OCI-LY1 (cell line): ENCODE measurements at regions not wholly inside any gene's neighbourhood (a gene's known extent, or its start where the extent isn't known, plus 50 kb on each side); places are given as distances from the start of the nearest gene placed in this dataset.

Experiments
- EZH2 ChIP-seq: fragments of 200-600 bp; sonication (generic), shearing (Covaris generic); IDR thresholded peaks from 2 replicates; pipeline ENCODE4 v1.8.0; 2017; ENCODE audit warnings: borderline replicate concordance, mixed run types, mild to moderate bottlenecking, antibody characterized with exemption, low read length, moderate library complexity, mixed read lengths
- TF ChIP-seq, protein P1 (sequence below): fragments of 200-600 bp; sonication (generic), shearing (Covaris generic); IDR thresholded peaks from 2 replicates; pipeline ENCODE4 v1.5.1; 2017; ENCODE audit warnings: mild to moderate bottlenecking, antibody characterized with exemption, low read length, moderate library complexity, mixed read lengths

- TF ChIP-seq, protein P1, sequence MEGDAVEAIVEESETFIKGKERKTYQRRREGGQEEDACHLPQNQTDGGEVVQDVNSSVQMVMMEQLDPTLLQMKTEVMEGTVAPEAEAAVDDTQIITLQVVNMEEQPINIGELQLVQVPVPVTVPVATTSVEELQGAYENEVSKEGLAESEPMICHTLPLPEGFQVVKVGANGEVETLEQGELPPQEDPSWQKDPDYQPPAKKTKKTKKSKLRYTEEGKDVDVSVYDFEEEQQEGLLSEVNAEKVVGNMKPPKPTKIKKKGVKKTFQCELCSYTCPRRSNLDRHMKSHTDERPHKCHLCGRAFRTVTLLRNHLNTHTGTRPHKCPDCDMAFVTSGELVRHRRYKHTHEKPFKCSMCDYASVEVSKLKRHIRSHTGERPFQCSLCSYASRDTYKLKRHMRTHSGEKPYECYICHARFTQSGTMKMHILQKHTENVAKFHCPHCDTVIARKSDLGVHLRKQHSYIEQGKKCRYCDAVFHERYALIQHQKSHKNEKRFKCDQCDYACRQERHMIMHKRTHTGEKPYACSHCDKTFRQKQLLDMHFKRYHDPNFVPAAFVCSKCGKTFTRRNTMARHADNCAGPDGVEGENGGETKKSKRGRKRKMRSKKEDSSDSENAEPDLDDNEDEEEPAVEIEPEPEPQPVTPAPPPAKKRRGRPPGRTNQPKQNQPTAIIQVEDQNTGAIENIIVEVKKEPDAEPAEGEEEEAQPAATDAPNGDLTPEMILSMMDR, result no peak
- no peak for TF ChIP-seq EZH2
Measured at GRCh38 chr2:240360645-240361475, 74.6 kb upstream of the GPC1 start.
